GM18511 (cell line): ENCODE measurements at regions not wholly inside any gene's neighbourhood (a gene's known extent, or its start where the extent isn't known, plus 50 kb on each side); places are given as distances from the start of the nearest gene placed in this dataset.

ENCODE experiments used
- ATAC-seq: cut with Tn5 transposase; IDR thresholded peaks from one replicate; pipeline ENCODE4 v1.9.1; 2021; ENCODE audit warnings: mild to moderate bottlenecking, moderate library complexity; ENCODE audit not compliant: unreplicated experiment

- ATAC-seq = no peak
These were observed 468.8 kb upstream of the KIF2B start for GRCh38 chr17:53353919-53354351.

- ATAC-seq = no peak
These were observed 477.9 kb upstream of the KIF2B start for GRCh38 chr17:53344778-53345177.

GRCh38 chr17:53336281-53336680 is 486.4 kb upstream of the KIF2B start:
- no peak for ATAC-seq

GRCh38 chr17:53335443-53335842 is 487.3 kb upstream of the KIF2B start:
- no peak for ATAC-seq

- ATAC-seq = no peak
These were observed 492.0 kb upstream of the KIF2B start for GRCh38 chr17:53330756-53331155.

- no peak for ATAC-seq
These were observed 501.1 kb upstream of the KIF2B start for GRCh38 chr17:53321651-53322050.

GRCh38 chr17:53319947-53320346 is 502.8 kb upstream of the KIF2B start:
- no peak for ATAC-seq

- ATAC-seq = no peak
These were observed 505.7 kb upstream of the KIF2B start for GRCh38 chr17:53316988-53317387.

GRCh38 chr17:53316073-53316472 is 506.7 kb upstream of the KIF2B start:
- ATAC-seq = no peak

GRCh38 chr17:53314521-53314920 is 508.2 kb upstream of the KIF2B start:
- no peak for ATAC-seq

GRCh38 chr17:53313746-53314145 is 509.0 kb upstream of the KIF2B start:
- no peak for ATAC-seq

GRCh38 chr17:53278466-53278865 is 544.3 kb upstream of the KIF2B start:
- no peak for ATAC-seq

- ATAC-seq = no peak
These were observed 549.6 kb upstream of the KIF2B start for GRCh38 chr17:53273126-53273525.

GRCh38 chr17:53270936-53271335 is 551.8 kb upstream of the KIF2B start:
- no peak for ATAC-seq

- no peak for ATAC-seq
These were observed 558.0 kb upstream of the KIF2B start for GRCh38 chr17:53264730-53265129.

- no peak for ATAC-seq
These were observed 568.6 kb upstream of the KIF2B start for GRCh38 chr17:53253956-53254597.

- ATAC-seq = no peak
These were observed 573.7 kb upstream of the KIF2B start for GRCh38 chr17:53249036-53249435.

GRCh38 chr17:53234138-53234537 is 588.6 kb upstream of the KIF2B start:
- ATAC-seq = no peak

- no peak for ATAC-seq
These were observed 595.2 kb upstream of the KIF2B start for GRCh38 chr17:53227514-53227913.

GRCh38 chr17:53227111-53227510 is 595.6 kb upstream of the KIF2B start:
- ATAC-seq = no peak

- ATAC-seq = no peak
These were observed 602.9 kb upstream of the KIF2B start for GRCh38 chr17:53219821-53220220.

GRCh38 chr17:53218723-53219122 is 604.0 kb upstream of the KIF2B start:
- no peak for ATAC-seq

GRCh38 chr17:53217311-53217710 is 605.4 kb upstream of the KIF2B start:
- ATAC-seq = no peak
